Tongue (tissue), 1 donor: ENCODE measurements at regions not wholly inside any gene's neighbourhood (a gene's known extent, or its start where the extent isn't known, plus 50 kb on each side); places are given as distances from the start of the nearest gene placed in this dataset.

Experiments used
- DNase-seq: peaks from one replicate; pipeline ENCODE4 v3.0.0-alpha.2; 2015

DNA sequence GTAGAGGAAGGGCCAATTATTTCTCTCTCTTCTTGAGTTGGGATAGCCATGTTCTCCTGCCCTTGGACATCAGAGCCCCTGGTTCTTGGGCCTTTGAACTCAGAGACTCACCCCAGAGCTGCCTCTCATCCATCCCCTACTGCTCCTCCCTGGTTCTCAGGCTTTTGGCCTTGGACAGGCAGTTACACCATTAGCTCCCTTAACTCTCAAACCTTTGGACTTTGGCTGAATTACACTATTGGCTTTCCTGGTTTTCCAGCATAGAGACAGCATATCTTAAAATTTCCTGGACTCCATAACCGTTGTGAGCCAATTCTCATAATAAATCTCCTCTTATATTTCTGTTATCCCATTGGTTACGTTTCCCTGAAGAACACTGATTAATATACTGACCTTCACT, 63.7 kb upstream of the CHL1 start:
- DNase-seq = no peak

DNA sequence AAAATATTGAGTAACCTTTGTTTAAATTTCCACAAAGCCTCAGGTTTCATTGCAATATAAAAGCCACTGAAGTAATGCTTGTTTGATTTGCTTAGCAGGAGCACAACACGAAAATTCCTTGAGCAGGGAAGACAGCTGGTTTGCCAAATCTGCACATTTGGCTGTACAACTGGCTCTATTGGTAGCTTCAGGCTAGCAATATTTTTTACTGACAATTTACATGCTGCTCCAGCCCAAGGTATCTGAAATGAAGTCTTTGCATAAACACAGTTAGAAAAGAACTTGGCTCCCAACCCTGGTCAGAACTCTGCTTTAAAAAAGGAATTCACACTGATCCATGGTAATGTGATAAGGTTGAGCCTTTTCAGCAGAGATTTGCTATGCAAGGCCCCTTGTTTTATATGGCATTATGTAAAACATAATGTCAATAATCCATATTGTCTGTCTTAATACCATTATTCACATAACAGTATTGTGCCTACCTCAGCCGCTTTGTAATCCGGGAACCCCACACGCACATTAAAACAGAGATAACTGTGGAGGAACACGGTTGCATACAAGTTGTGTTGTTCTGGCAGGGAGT, 55.7 kb upstream of the CHL1 start:
- no peak for DNase-seq
